Spleen (tissue), 11 donors: ENCODE measurements at regions not wholly inside any gene's neighbourhood (a gene's known extent, or its start where the extent isn't known, plus 50 kb on each side); places are given as distances from the start of the nearest gene placed in this dataset.

Experiments used
- DNase-seq: peaks from one replicate; pipeline ENCODE4 v3.0.0-alpha.2; 2020
- H3K27ac ChIP-seq, 8 donors: fragments of 200-600 bp; sonication (generic) in 7 of 8; 1 replicate in 4 of 8; 2 replicates in 4 of 8; pipeline versions ENCODE4 v1.5.0 to v1.8.0; 2016 to 2021; ENCODE audit warnings: inconsistent platforms in 4 of 8, mild to moderate bottlenecking in 4 of 8, moderate library complexity in 1 of 8
- H3K27me3 ChIP-seq, 7 donors: fragments of 200-600 bp; sonication (generic) in 6 of 7; replicated peaks in 1 of 7; 1 replicate in 4 of 7; 2 replicates in 3 of 7; pipeline versions ENCODE4 v1.5.0 to v1.8.0; 2016 to 2021; ENCODE audit warnings: inconsistent platforms in 3 of 7, mild to moderate bottlenecking in 1 of 7
- H3K36me3 ChIP-seq, 6 donors: fragments of 200-600 bp; sonication (generic) in 5 of 6; 1 replicate in 4 of 6; 2 replicates in 2 of 6; pipeline versions ENCODE4 v1.5.0 to v1.8.0; 2016 to 2021; ENCODE audit warnings: inconsistent platforms in 2 of 6
- H3K4me1 ChIP-seq, 6 donors: fragments of 200-600 bp; sonication (generic) in 5 of 6; 1 replicate in 3 of 6; 2 replicates in 3 of 6; pipeline versions ENCODE4 v1.5.0 to v1.8.0; 2016 to 2021; ENCODE audit warnings: inconsistent platforms in 3 of 6
- H3K4me3 ChIP-seq, 8 donors: fragments of 200-600 bp; sonication (generic) in 7 of 8; 1 replicate in 4 of 8; 2 replicates in 4 of 8; pipeline versions ENCODE4 v1.5.0 to v1.8.0; 2016 to 2021; ENCODE audit warnings: inconsistent platforms in 4 of 8, mild to moderate bottlenecking in 4 of 8, moderate library complexity in 2 of 8
- H3K9me3 ChIP-seq, 8 donors: fragments of 200-600 bp; sonication (generic) in 7 of 8; 1 replicate in 4 of 8; 2 replicates in 4 of 8; pipeline versions ENCODE4 v1.5.0 to v1.8.0; 2016 to 2021; ENCODE audit warnings: inconsistent platforms in 4 of 8
- POLR2A ChIP-seq, 3 donors: fragments of 450-650 bp; IDR thresholded peaks; one replicate each; pipeline ENCODE4 v1.5.1; 2017; ENCODE audit warnings: antibody characterized with exemption in 3 of 3, mild to moderate bottlenecking in 1 of 3
- POLR2AphosphoS5 ChIP-seq, 3 donors: sonication (generic); formaldehyde crosslinking; IDR thresholded peaks; one replicate each; pipeline ENCODE4 v1.5.1; 2017; ENCODE audit warnings: antibody characterized with exemption in 3 of 3
- WGBS, 5 donors: extraction: QIAGEN DNeasy Blood & Tissue Kit in 3 of 5; methylation state at CpG; one replicate each; pipeline versions ENCODE4 v1.1.5 to v1.1.7; 2013 to 2018; 5-methylcytosine and 5-hydroxymethylcytosine counted together
- intact Hi-C: fragments of 100-400 bp; cut with DNase I; formaldehyde crosslinking; loops from one replicate; pipeline ENCODE4 v1.15.0; 2023; ENCODE audit warnings: low total_unique reads
- TF ChIP-seq, protein P1 (sequence below), 11 experiments: fragments of 200-600 bp in 7 of 11; fragments of 450-650 bp in 4 of 11; sonication (generic) in 4 of 11; IDR thresholded peaks in 8 of 11; conservative IDR thresholded peaks in 3 of 11; 1 replicate in 7 of 11; 2 replicates in 4 of 11; pipeline versions ENCODE4 v1.4.0 to v1.8.0; 2016 to 2021; ENCODE audit warnings: antibody characterized with exemption in 11 of 11, inconsistent platforms in 4 of 11, mild to moderate bottlenecking in 1 of 11
- donor health status: healthy with polysubstance abuse.
- donor health status: DM: no; HTN: no; CAD: no; lungs with moderate emphysema.
- donor health status: DM: no; HTN: no; CAD: no.
- donor health status: Bipolar disorder and iron deficiency.
- donor health status: healthy.
- donor health status: DM: no; HTN: no; CAD: no.
- donor health status: DM: yes; HTN: yes; CAD: no.

DNA sequence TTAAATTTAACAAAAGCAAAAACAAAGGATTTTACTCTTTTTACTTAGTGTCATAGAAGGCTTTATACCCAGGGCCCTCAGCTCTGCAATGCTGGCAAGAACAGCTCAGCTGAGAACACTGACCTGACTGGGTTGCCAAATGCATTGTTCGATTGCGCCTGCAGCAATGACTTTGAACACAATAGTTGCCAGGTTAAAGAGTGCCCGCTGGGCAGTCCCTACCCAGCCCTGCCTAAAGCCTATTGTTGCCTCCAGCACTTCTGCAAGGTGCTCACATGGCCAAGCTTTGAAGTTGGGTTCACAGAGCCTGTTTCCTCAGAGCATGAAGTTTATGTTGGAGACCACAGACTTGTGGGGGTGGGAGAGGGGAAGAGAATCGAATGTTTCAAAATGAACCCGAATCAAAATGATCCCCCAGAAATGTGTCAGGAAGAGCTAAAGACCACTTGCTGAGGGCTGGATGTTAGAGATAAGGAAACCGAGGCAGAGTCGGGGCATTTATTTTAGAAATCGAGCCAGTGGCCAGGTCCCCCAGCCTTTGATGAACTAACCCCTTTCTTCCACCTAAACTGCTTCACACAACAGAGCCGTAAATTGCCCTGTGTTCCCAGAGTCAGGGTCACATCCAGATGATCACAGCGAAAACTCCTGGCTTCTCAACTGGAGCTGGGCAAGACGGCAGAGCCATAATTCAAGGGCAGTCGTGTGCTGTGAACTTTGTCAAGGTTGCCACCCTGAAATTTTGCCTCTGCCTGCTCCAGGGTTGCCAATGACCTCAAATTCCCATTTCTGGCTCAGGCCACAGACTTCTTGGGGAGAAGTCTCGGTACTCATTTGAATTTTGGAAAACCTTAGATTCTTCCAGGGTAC is 55.0 kb downstream of the FOXA2 start:
- H3K36me3 ChIP-seq = no peaks in the 10 kb centered on the region
- no peaks in the 10 kb centered on the region for H3K4me1 ChIP-seq
- TF ChIP-seq, protein P1, sequence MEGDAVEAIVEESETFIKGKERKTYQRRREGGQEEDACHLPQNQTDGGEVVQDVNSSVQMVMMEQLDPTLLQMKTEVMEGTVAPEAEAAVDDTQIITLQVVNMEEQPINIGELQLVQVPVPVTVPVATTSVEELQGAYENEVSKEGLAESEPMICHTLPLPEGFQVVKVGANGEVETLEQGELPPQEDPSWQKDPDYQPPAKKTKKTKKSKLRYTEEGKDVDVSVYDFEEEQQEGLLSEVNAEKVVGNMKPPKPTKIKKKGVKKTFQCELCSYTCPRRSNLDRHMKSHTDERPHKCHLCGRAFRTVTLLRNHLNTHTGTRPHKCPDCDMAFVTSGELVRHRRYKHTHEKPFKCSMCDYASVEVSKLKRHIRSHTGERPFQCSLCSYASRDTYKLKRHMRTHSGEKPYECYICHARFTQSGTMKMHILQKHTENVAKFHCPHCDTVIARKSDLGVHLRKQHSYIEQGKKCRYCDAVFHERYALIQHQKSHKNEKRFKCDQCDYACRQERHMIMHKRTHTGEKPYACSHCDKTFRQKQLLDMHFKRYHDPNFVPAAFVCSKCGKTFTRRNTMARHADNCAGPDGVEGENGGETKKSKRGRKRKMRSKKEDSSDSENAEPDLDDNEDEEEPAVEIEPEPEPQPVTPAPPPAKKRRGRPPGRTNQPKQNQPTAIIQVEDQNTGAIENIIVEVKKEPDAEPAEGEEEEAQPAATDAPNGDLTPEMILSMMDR (IDR thresholded peaks at IDR 0.05 in 8 of 11, conservative IDR thresholded peaks at IDR 0.05 in 3 of 11) = no peak
- TF ChIP-seq POLR2A (IDR thresholded peaks at IDR 0.05) (no peak), POLR2AphosphoS5 (IDR thresholded peaks at IDR 0.05) (no peak)
- intact Hi-C loops = no loop called here
- no peak overlapping the region for H3K4me3 ChIP-seq
- no peak overlapping the region for H3K27ac ChIP-seq
- 62 to 74% (median 68%) methylated on average over 13 of the region's 13 CpGs for WGBS, 5 donors
- no peaks in the 10 kb centered on the region for H3K9me3 ChIP-seq
- H3K27me3 ChIP-seq = peaks cover 0 to 5% (median 0%) of the 10 kb centered on the region in 7 donors
- no peak for DNase-seq

DNA sequence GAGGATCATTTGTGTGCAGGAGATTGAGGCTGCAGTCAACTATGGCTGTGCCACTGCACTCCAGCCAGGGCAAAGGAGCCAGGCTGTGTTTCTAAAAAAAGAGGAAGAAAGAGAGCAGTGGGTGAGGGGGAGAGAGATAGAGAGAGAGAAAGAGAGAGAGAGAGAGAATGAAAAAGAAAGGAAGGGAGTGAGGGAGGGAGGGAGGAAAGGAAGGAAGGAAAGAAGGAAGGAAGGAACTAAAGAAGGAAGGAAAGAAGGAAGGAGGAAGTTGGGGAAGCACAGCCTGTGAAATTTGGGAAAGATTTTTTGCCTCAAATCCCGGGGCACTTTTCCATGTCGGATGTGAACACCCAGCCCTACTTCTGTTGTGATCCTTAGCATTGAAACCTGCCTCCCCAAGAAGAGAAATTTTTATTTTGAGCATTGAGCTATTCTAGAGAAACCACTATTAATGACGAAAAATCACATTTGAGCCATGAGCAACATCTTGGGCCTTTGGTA is 57.8 kb downstream of the FOXA2 start:
- no peak for TF ChIP-seq POLR2A (IDR thresholded peaks at IDR 0.05)
- TF ChIP-seq, protein P1 (IDR thresholded peaks at IDR 0.05 in 8 of 11, conservative IDR thresholded peaks at IDR 0.05 in 3 of 11) = no peak
- TF ChIP-seq POLR2AphosphoS5 (IDR thresholded peaks at IDR 0.05) = no peak
- H3K4me3 ChIP-seq = no peak overlapping the region
- no peaks in the 10 kb centered on the region for H3K4me1 ChIP-seq
- no peaks in the 10 kb centered on the region for H3K36me3 ChIP-seq
- no peak overlapping the region for H3K27ac ChIP-seq
- WGBS, 5 donors = 74 to 80% (median 75%) methylated on average over 3 of the region's 3 CpGs
- DNase-seq = no peak
- H3K9me3 ChIP-seq = no peaks in the 10 kb centered on the region
- peaks cover 0 to 25% (median 0%) of the 10 kb centered on the region in 7 donors for H3K27me3 ChIP-seq
- intact Hi-C loops = no loop called here

DNA sequence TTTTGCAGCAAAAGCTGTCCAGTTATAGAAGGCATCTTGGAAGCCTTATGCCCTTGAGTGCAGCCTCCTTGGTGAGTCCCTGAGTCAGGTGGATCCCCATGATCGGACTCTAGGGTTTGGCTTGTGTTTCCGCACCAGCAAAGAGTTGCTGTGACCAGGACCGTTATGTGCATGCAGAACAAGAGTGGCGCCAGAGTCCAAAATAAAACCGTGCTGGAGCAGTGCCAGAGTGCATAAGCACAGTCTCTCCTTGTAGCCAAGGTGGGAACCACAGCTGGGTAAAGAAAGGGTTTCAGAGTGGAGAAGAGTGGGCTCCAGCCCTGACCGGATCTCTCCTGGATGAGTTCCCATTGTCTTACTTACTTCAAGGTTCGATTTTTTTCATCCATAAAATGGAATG is 58.6 kb downstream of the FOXA2 start:
- intact Hi-C loops = no loop called here
- Histone ChIP-seq H3K27me3 (peaks cover 0 to 25% (median 0%) of the 10 kb centered on the region in 7 donors), H3K9me3 (no peaks in the 10 kb centered on the region), H3K4me1 (no peaks in the 10 kb centered on the region), H3K36me3 (no peaks in the 10 kb centered on the region), H3K27ac (no peak overlapping the region), H3K4me3 (no peak overlapping the region)
- 75 to 88% (median 82%) methylated on average over 7 of the region's 7 CpGs for WGBS, 5 donors
- DNase-seq = no peak
- no peak for TF ChIP-seq POLR2AphosphoS5 (IDR thresholded peaks at IDR 0.05)
- no peak for TF ChIP-seq POLR2A (IDR thresholded peaks at IDR 0.05)
- TF ChIP-seq, protein P1 (IDR thresholded peaks at IDR 0.05 in 8 of 11, conservative IDR thresholded peaks at IDR 0.05 in 3 of 11) = no peak

DNA sequence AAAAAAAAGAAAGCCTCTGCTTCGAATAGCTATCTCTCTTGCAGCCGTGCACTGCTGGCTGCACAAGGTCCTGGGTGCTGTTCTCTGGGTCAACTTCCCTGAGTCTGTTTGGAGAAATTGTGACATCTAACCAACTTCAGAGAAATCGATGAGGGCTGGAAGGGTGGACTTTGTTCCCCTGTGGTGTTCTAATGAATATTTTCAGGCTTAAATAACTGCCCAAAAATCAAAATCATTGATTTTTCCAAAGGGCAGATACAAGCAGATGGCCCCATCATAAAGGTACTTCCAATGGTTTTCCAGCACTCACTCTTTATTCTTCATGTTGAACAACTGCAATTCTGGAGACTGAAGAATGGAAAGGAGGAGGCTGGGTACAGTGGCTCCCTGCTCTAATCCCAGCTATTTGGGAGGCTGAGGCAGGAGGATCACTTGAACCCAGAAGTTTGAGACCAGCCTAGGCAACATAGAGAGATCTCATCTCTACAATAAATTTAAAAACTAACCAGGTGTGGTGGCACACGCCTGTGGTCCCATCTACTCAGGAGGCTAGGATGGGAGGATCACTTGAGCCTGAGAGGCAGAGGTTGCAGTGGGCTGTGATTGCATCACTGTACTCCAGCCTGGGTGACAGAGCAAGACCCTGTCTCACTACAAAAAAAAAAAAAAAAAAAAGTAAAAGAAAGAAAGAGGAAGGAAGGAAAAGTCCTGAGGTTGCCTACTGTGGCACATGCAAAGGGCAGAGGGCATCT is 59.1 kb downstream of the FOXA2 start:
- Histone ChIP-seq H3K27me3 (peaks cover 0 to 25% (median 0%) of the 10 kb centered on the region in 7 donors), H3K4me1 (no peaks in the 10 kb centered on the region), H3K36me3 (no peaks in the 10 kb centered on the region), H3K9me3 (no peaks in the 10 kb centered on the region), H3K4me3 (no peak overlapping the region), H3K27ac (no peak overlapping the region)
- 80 to 92% (median 85%) methylated on average over 4 of the region's 4 CpGs for WGBS, 5 donors
- intact Hi-C loops = no loop called here
- no peak for TF ChIP-seq POLR2A (IDR thresholded peaks at IDR 0.05)
- no peak for TF ChIP-seq POLR2AphosphoS5 (IDR thresholded peaks at IDR 0.05)
- TF ChIP-seq, protein P1 (IDR thresholded peaks at IDR 0.05 in 8 of 11, conservative IDR thresholded peaks at IDR 0.05 in 3 of 11) = no peak
- no peak for DNase-seq
